HEK293 (cell line): ENCODE measurements at regions not wholly inside any gene's neighbourhood (a gene's known extent, or its start where the extent isn't known, plus 50 kb on each side); places are given as distances from the start of the nearest gene placed in this dataset.

ENCODE experiments used
- CTCF ChIA-PET: fragments of 350-600 bp; formaldehyde crosslinking; extraction: SDS; loops from one replicate; lab custom pipeline; 2021; ENCODE audit warnings: antibody characterized with exemption; lab: Yijun Ruan, JAX
- POLR2A ChIA-PET: fragments of 300-600 bp; formaldehyde crosslinking; extraction: SDS; loops from one replicate; lab custom pipeline; 2020; ENCODE audit warnings: antibody characterized with exemption, inconsistent platforms; lab: Yijun Ruan, JAX
- H3K27ac ChIP-seq: fragments of 200-500 bp; sonication (Bioruptor generic); 2 replicates; pipeline ENCODE4 v1.5.1; 2014; ENCODE audit warnings: low read depth, low read length, control low read depth, inconsistent platforms; ENCODE audit errors: extremely low read depth
- H3K36me3 ChIP-seq, 2 experiments: fragments of 200-500 bp in 1 of 2; sonication (Bioruptor generic) in 1 of 2; 1 replicate in 1 of 2; 2 replicates in 1 of 2; pipeline ENCODE4 v1.5.1; 2014 to 2017; ENCODE audit warnings: inconsistent platforms in 2 of 2, low read length in 2 of 2; ENCODE audit not compliant: control insufficient read depth in 2 of 2, insufficient read depth in 1 of 2
- H3K4me1 ChIP-seq: fragments of 200-500 bp; sonication (Bioruptor generic); 2 replicates; pipeline ENCODE4 v1.5.1; 2014; ENCODE audit warnings: mild to moderate bottlenecking, low read length, inconsistent platforms; ENCODE audit not compliant: control insufficient read depth, insufficient read depth
- H3K4me3 ChIP-seq: 2 replicates; pipeline ENCODE4 v1.5.1; 2011; ENCODE audit warnings: low read depth, mild to moderate bottlenecking, control low read depth, low read length, moderate library complexity
- H3K9me3 ChIP-seq: fragments of 200-500 bp; sonication (Bioruptor generic); 2 replicates; pipeline ENCODE4 v1.5.1; 2014; ENCODE audit warnings: low read depth, low read length, inconsistent platforms; ENCODE audit not compliant: control insufficient read depth, insufficient read depth
- HOXD13 ChIP-seq: sonication (generic); formaldehyde crosslinking; IDR thresholded peaks from 2 replicates; pipeline ENCODE4 v1.8.0; 2022; ENCODE audit warnings: missing genetic modification reagents, borderline replicate concordance
- KLF1 ChIP-seq: fragments of 450-650 bp; formaldehyde crosslinking; IDR thresholded peaks from 2 replicates; pipeline ENCODE4 v1.5.1; 2016; ENCODE audit warnings: missing biosample characterization, missing genetic modification characterization
- ZBTB21 ChIP-seq: fragments of 450-650 bp; formaldehyde crosslinking; IDR thresholded peaks from 2 replicates; pipeline ENCODE4 v1.5.1; 2017; ENCODE audit warnings: missing biosample characterization, missing genetic modification characterization
- ZBTB48 ChIP-seq: fragments of 450-650 bp; formaldehyde crosslinking; IDR thresholded peaks from 2 replicates; pipeline ENCODE4 v1.5.1; 2016; ENCODE audit warnings: missing biosample characterization, missing genetic modification characterization
- ZFHX2 ChIP-seq: fragments of 450-650 bp; formaldehyde crosslinking; conservative IDR thresholded peaks from 2 replicates; pipeline ENCODE4 v1.5.1; 2016; ENCODE audit warnings: missing biosample characterization, missing genetic modification characterization
- ZFP41 ChIP-seq: fragments of 450-650 bp; formaldehyde crosslinking; IDR thresholded peaks from 2 replicates; pipeline ENCODE4 v1.5.1; 2016; ENCODE audit warnings: missing biosample characterization, missing genetic modification characterization, borderline replicate concordance
- ZIC2 ChIP-seq: fragments of 450-650 bp; formaldehyde crosslinking; IDR thresholded peaks from 2 replicates; pipeline ENCODE4 v1.5.1; 2016; ENCODE audit warnings: missing biosample characterization, missing genetic modification characterization
- ZNF211 ChIP-seq: fragments of 450-650 bp; formaldehyde crosslinking; IDR thresholded peaks from 2 replicates; pipeline ENCODE4 v1.5.1; 2016; ENCODE audit warnings: low read depth, missing biosample characterization, missing genetic modification characterization
- ZNF248 ChIP-seq: fragments of 450-650 bp; formaldehyde crosslinking; IDR thresholded peaks from 2 replicates; pipeline ENCODE4 v1.5.1; 2017; ENCODE audit warnings: missing biosample characterization, missing genetic modification characterization
- ZNF274 ChIP-seq, 2 experiments: fragments of 200-500 bp in 1 of 2; fragments of 450-650 bp in 1 of 2; sonication (Bioruptor generic) in 1 of 2; formaldehyde crosslinking in 1 of 2; IDR thresholded peaks; 2 replicates each; pipeline versions ENCODE4 v1.5.1 to v1.6.1; 2014 to 2016; ENCODE audit warnings: borderline replicate concordance in 1 of 2, inconsistent platforms in 1 of 2, low read length in 1 of 2, missing biosample characterization in 1 of 2, missing genetic modification characterization in 1 of 2
- ZNF416 ChIP-seq: fragments of 450-650 bp; formaldehyde crosslinking; IDR thresholded peaks from 2 replicates; pipeline ENCODE4 v1.5.1; 2016; ENCODE audit warnings: missing biosample characterization, missing genetic modification characterization
- ZNF600 ChIP-seq: fragments of 450-650 bp; formaldehyde crosslinking; IDR thresholded peaks from 2 replicates; pipeline ENCODE4 v1.5.1; 2016; ENCODE audit warnings: missing biosample characterization, missing genetic modification characterization
- ZNF660 ChIP-seq: fragments of 450-650 bp; IDR thresholded peaks from 2 replicates; pipeline ENCODE4 v1.5.1; 2018; ENCODE audit warnings: missing biosample characterization, mild to moderate bottlenecking, missing genetic modification characterization
- ZNF677 ChIP-seq: fragments of 450-650 bp; IDR thresholded peaks from 2 replicates; pipeline ENCODE4 v1.5.0; 2018; ENCODE audit warnings: missing biosample characterization, mild to moderate bottlenecking, missing genetic modification characterization, moderate library complexity
- ZNF704 ChIP-seq: fragments of 450-650 bp; formaldehyde crosslinking; IDR thresholded peaks from 2 replicates; pipeline ENCODE4 v1.5.1; 2016; ENCODE audit warnings: missing biosample characterization, missing genetic modification characterization
- ZNF707 ChIP-seq: fragments of 450-650 bp; formaldehyde crosslinking; IDR thresholded peaks from 2 replicates; pipeline ENCODE4 v1.5.1; 2016; ENCODE audit warnings: missing biosample characterization, missing genetic modification characterization
- ZNF785 ChIP-seq: fragments of 450-650 bp; formaldehyde crosslinking; IDR thresholded peaks from 2 replicates; pipeline ENCODE4 v1.5.1; 2016; ENCODE audit warnings: missing biosample characterization, missing genetic modification characterization
- ZSCAN30 ChIP-seq: fragments of 450-650 bp; IDR thresholded peaks from 2 replicates; pipeline ENCODE4 v1.5.1; 2018; ENCODE audit warnings: missing biosample characterization, mild to moderate bottlenecking, missing genetic modification characterization, moderate library complexity
- TF ChIP-seq, protein P1 (sequence below): fragments of 450-650 bp; formaldehyde crosslinking; IDR thresholded peaks from 2 replicates; pipeline ENCODE4 v1.5.1; 2016; ENCODE audit warnings: missing biosample characterization, missing genetic modification characterization
- TF ChIP-seq, protein P2 (sequence below): fragments of 450-650 bp; formaldehyde crosslinking; IDR thresholded peaks from 2 replicates; pipeline ENCODE4 v1.5.1; 2016; ENCODE audit warnings: missing biosample characterization, missing genetic modification characterization

GRCh38 chr4:24108567-24108966 lies 218.7 kb upstream of the PPARGC1A start (continued):
- no peak for TF ChIP-seq ZBTB21 (tag by site-specific recombination)
- TF ChIP-seq, all 188 proteins: peak for 0

DNA sequence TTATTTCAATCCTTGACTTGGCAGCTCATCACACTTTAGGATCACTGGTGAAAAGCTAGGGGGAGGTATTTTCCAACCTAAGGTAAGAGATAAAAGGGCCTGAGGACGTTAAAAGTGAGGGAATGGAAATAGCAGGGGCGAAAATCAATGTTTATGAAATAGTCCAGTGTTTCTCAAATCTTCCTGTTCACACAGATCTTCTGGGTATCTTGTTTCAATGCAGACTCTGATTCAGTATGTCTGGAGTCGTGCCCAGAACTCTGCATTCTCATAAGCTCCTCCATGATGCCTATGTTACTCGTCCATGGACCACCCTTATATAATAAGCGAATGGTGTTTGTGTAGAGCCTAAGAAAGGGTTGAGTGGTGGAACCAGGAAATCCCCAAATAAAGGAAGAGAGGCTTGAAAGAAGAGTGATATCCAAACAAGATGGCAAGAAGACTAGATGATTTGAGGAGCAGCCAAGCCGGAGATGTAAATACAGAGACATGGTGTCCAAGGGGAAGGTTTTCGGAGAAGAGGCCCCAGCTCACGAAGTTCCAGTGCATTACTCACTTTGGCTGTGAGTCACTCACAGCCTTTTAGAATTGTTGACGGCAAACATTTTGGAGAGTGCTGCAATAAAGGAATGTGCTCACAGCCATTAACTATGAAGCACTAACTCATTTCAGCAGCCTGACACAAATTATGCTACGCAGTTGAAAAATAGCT lies 215.6 kb upstream of the PPARGC1A start:
- Histone ChIP-seq H3K4me3 (no peak overlapping the region), H3K4me1 (peaks cover 6% of the 10 kb centered on the region), H3K27ac (no peak overlapping the region), H3K9me3 (no peaks in the 10 kb centered on the region), H3K36me3 (no peaks in the 10 kb centered on the region)
- CTCF ChIA-PET = interaction anchor here (0.5 to 1.0 kb wide), 2 partner anchors 11 to 12 kb away, joined by 3 to 4 read pairs; no protein-coding TSS in a partner anchor
- POLR2A ChIA-PET = no interaction called here
- TF ChIP-seq ZFP41 (no peak), ZNF677 (tag by site-specific recombination) (no peak), ZNF660 (0 out of 2 replicates have a peak, but pooled peaks have one; percentile 23), ZNF707 (no peak)
- TF ChIP-seq, protein P1, sequence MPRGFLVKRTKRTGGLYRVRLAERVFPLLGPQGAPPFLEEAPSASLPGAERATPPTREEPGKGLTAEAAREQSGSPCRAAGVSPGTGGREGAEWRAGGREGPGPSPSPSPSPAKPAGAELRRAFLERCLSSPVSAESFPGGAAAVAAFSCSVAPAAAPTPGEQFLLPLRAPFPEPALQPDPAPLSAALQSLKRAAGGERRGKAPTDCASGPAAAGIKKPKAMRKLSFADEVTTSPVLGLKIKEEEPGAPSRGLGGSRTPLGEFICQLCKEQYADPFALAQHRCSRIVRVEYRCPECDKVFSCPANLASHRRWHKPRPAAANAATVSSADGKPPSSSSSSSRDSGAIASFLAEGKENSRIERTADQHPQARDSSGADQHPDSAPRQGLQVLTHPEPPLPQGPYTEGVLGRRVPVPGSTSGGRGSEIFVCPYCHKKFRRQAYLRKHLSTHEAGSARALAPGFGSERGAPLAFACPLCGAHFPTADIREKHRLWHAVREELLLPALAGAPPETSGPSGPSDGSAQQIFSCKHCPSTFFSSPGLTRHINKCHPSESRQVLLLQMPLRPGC = 0 out of 2 replicates have a peak, but pooled peaks have one; percentile 27

- Histone ChIP-seq H3K9me3 (no peaks in the 10 kb centered on the region), H3K4me3 (no peak overlapping the region), H3K36me3 (no peaks in the 10 kb centered on the region), H3K27ac (0 out of 2 replicates have a peak overlapping the region, but pooled peaks have one; percentile 17), H3K4me1 (peaks cover 6% of the 10 kb centered on the region)
- TF ChIP-seq ZNF704 (tag by site-specific recombination) = no peak
- TF ChIP-seq ZSCAN30 (tag by site-specific recombination) = no peak
- no peak for TF ChIP-seq ZNF785 (tag by site-specific recombination)
- TF ChIP-seq ZBTB48 (tag by site-specific recombination) = no peak
- no peak for TF ChIP-seq ZFHX2 (tag by site-specific recombination)
- no peak for TF ChIP-seq HOXD13 (CRISPR knock-in tag)
- TF ChIP-seq, protein P2, sequence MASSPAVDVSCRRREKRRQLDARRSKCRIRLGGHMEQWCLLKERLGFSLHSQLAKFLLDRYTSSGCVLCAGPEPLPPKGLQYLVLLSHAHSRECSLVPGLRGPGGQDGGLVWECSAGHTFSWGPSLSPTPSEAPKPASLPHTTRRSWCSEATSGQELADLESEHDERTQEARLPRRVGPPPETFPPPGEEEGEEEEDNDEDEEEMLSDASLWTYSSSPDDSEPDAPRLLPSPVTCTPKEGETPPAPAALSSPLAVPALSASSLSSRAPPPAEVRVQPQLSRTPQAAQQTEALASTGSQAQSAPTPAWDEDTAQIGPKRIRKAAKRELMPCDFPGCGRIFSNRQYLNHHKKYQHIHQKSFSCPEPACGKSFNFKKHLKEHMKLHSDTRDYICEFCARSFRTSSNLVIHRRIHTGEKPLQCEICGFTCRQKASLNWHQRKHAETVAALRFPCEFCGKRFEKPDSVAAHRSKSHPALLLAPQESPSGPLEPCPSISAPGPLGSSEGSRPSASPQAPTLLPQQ (tag by site-specific recombination) = no peak
- ChIA-PET POLR2A (no interaction called here), CTCF (interaction anchor here (0.8 kb wide), 1 partner anchor 79 kb away, joined by 5 read pairs; no protein-coding TSS in a partner anchor)
Measured at GRCh38 chr4:24104158-24104565, 214.3 kb upstream of the PPARGC1A start.

GRCh38 chr4:24103434-24104157 lies 213.7 kb upstream of the PPARGC1A start:
- Histone ChIP-seq H3K9me3 (no peaks in the 10 kb centered on the region), H3K27ac (peak overlapping the region; percentile 17; the same call in 1 of the 2 replicates), H3K36me3 (no peaks in the 10 kb centered on the region), H3K4me3 (no peak overlapping the region), H3K4me1 (peaks cover 6% of the 10 kb centered on the region)
- CTCF ChIA-PET = no interaction called here
- POLR2A ChIA-PET = no interaction called here
- TF ChIP-seq ZNF416 (tag by site-specific recombination) (no peak), ZNF248 (tag by site-specific recombination) (no peak), KLF1 (tag by site-specific recombination) (no peak), ZNF211 (no peak), ZIC2 (no peak), ZNF274 (IDR thresholded peaks at IDR 0.05; ENCODE audit: low read length) (no peak), ZNF274 (tag by site-specific recombination; IDR thresholded peaks at IDR 0.05; ENCODE audit: borderline replicate concordance) (no peak), ZNF600 (tag by site-specific recombination) (no peak)
- TF ChIP-seq, protein P1 = no peak
